Heart left ventricle (tissue), 13 donors: ENCODE measurements at regions not wholly inside any gene's neighbourhood (a gene's known extent, or its start where the extent isn't known, plus 50 kb on each side); places are given as distances from the start of the nearest gene placed in this dataset.

Source experiments
- POLR2A ChIP-seq, 2 donors: fragments of 450-650 bp; IDR thresholded peaks; one replicate each; pipeline ENCODE4 v1.6.1; 2017; ENCODE audit warnings: antibody characterized with exemption in 2 of 2, mild to moderate bottlenecking in 2 of 2, moderate library complexity in 2 of 2
- TF ChIP-seq, protein P1 (sequence below), 12 donors: fragments of 200-600 bp; sonication (generic) in 4 of 12; IDR thresholded peaks; one replicate each; pipeline versions ENCODE4 v1.5.0 to v1.8.0; 2018 to 2022; ENCODE audit warnings: antibody characterized with exemption in 12 of 12, mild to moderate bottlenecking in 5 of 12
- donor health status: ischemic (EF 13 %, LVEDD 7.1; RV severe dilation, severe dysfunction).
- donor health status: DM: no; HTN: yes; CAD: no.
- donor health status: DM: no; HTN: no; CAD: no.
- donor health status: ischemic (EF 25% LVEDD 6.9; RV normal size, moderate dysfunction).
- donor health status: ischemic (EF 25% LVEDD 5.7; RV mildly dilated, moderate dysfunction).
- donor health status: ischemic (EF 35%, LVEDD 5.7; RV mildly dilated, moderate dysfunction).
- donor health status: nonischemic (EF 11% LVEDD 7.7; RV severe dilation, severe dysfunction).
- donor health status: DM: yes; HTN: yes; CAD: no.
- donor health status: PGD.
- donor health status: ischemic (EF 29% LVEDD 5.4; RV normal size, mild dysfunction).
- donor health status: nonischemic (EF 23%, LVEDD 6.1; RV moderate dilation, normal function).

GRCh38 chr5:118552731-118553360 is 435.5 kb downstream of the DTWD2 start:
- no peak for TF ChIP-seq POLR2A (IDR thresholded peaks at IDR 0.05)
- TF ChIP-seq, protein P1, sequence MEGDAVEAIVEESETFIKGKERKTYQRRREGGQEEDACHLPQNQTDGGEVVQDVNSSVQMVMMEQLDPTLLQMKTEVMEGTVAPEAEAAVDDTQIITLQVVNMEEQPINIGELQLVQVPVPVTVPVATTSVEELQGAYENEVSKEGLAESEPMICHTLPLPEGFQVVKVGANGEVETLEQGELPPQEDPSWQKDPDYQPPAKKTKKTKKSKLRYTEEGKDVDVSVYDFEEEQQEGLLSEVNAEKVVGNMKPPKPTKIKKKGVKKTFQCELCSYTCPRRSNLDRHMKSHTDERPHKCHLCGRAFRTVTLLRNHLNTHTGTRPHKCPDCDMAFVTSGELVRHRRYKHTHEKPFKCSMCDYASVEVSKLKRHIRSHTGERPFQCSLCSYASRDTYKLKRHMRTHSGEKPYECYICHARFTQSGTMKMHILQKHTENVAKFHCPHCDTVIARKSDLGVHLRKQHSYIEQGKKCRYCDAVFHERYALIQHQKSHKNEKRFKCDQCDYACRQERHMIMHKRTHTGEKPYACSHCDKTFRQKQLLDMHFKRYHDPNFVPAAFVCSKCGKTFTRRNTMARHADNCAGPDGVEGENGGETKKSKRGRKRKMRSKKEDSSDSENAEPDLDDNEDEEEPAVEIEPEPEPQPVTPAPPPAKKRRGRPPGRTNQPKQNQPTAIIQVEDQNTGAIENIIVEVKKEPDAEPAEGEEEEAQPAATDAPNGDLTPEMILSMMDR (IDR thresholded peaks at IDR 0.05) = no peak
